GM12878 (cell line): ENCODE measurements at regions not wholly inside any gene's neighbourhood (a gene's known extent, or its start where the extent isn't known, plus 50 kb on each side); places are given as distances from the start of the nearest gene placed in this dataset.

ENCODE experiments used
- ATAC-seq: fragments of 200-7000 bp; cut with Tn5 transposase; 3 replicates; pipeline ENCODE4 v1.9.1; 2020; ENCODE audit warnings: mild to moderate bottlenecking, moderate library complexity
- BruUV-seq: library from RNA; stranded (reverse); fragments of 400-500 nt; replicated peaks from 2 replicates; lab custom pipeline; 2021; lab: Mats Ljungman, UMichigan
- CTCF ChIA-PET: fragments of 300-600 bp; sonication (Branson Sonifier 250); formaldehyde crosslinking; extraction: SDS; loops from one replicate; lab custom pipeline; 2021; ENCODE audit warnings: inconsistent platforms; lab: Yijun Ruan, JAX
- POLR2A ChIA-PET: fragments of 350-600 bp; formaldehyde crosslinking; extraction: SDS; loops from one replicate; lab custom pipeline; 2021; ENCODE audit warnings: inconsistent platforms; lab: Charles Lee
- RAD21 ChIA-PET: fragments of 300-600 bp; sonication (Branson Sonifier 250); formaldehyde crosslinking; loops from one replicate; lab custom pipeline; 2023; ENCODE audit warnings: antibody characterized with exemption; ENCODE audit not compliant: unreplicated experiment; lab: Charles Lee
- SMC1A ChIA-PET: fragments of 300-600 bp; sonication (Branson Sonifier 250); formaldehyde crosslinking; loops from one replicate; lab custom pipeline; 2023; ENCODE audit not compliant: unreplicated experiment, uncharacterized antibody; lab: Charles Lee
- DNase-seq: peaks from one replicate; pipeline ENCODE4 v3.0.0-alpha.2; 2011; ENCODE audit warnings: low read depth, low spot score
- FAIRE-seq: peaks from 3 replicates; lab custom pipeline; 2011; peaks lifted over from hg19 to GRCh38; lab: Jason Lieb, UNC
- H2AFZ ChIP-seq: 2 replicates; pipeline ENCODE4 v1.6.0; 2011; ENCODE audit warnings: low read depth, low read length, control low read depth; ENCODE audit not compliant: control insufficient read depth
- H3K27ac ChIP-seq: 2 replicates; pipeline ENCODE4 v1.5.1; 2011; ENCODE audit warnings: control low read depth; ENCODE audit not compliant: control insufficient read depth, insufficient read depth
- H3K27me3 ChIP-seq, 2 experiments: replicated peaks in 1 of 2; 2 replicates each; pipeline versions ENCODE4 v1.6.0 to v1.6.1; 2011; ENCODE audit warnings: low read length in 1 of 2; ENCODE audit not compliant: control insufficient read depth in 2 of 2, insufficient read depth in 2 of 2
- H3K36me3 ChIP-seq, 2 experiments: 2 replicates each; pipeline ENCODE4 v1.5.1; 2011; ENCODE audit warnings: low read length in 1 of 2; ENCODE audit not compliant: control insufficient read depth in 2 of 2, insufficient read depth in 2 of 2
- H3K4me1 ChIP-seq: 2 replicates; pipeline ENCODE4 v1.6.1; 2011; ENCODE audit warnings: mild to moderate bottlenecking, low read length, moderate library complexity, mixed read lengths; ENCODE audit not compliant: control insufficient read depth, insufficient read depth
- H3K4me2 ChIP-seq: 2 replicates; pipeline ENCODE4 v1.6.0; 2011; ENCODE audit warnings: control low read depth; ENCODE audit not compliant: control insufficient read depth, insufficient read depth
- H3K4me3 ChIP-seq: fragments of 200-600 bp; sonication (generic); 2 replicates; pipeline ENCODE4 v1.5.1; 2016
- H3K79me2 ChIP-seq: 2 replicates; pipeline ENCODE4 v1.6.0; 2011; ENCODE audit warnings: low read length; ENCODE audit not compliant: control insufficient read depth, insufficient read depth
- H3K9ac ChIP-seq: 2 replicates; pipeline ENCODE4 v1.8.0; 2011; ENCODE audit warnings: low read length, control low read depth, mixed read lengths; ENCODE audit not compliant: control insufficient read depth, insufficient read depth
- H3K9me3 ChIP-seq: replicated peaks from 3 replicates; pipeline ENCODE4 v1.5.1; 2011; ENCODE audit warnings: mild to moderate bottlenecking, low read length; ENCODE audit not compliant: control insufficient read depth, insufficient read depth
- H4K20me1 ChIP-seq: 2 replicates; pipeline ENCODE4 v1.6.0; 2011; ENCODE audit not compliant: control insufficient read depth, insufficient read depth
- ATF7 ChIP-seq: fragments of 450-650 bp; IDR thresholded peaks from 2 replicates; pipeline ENCODE4 v1.6.1; 2016; ENCODE audit warnings: low read depth, mild to moderate bottlenecking
- CREM ChIP-seq: IDR thresholded peaks from 2 replicates; pipeline ENCODE4 v1.6.1; 2014; ENCODE audit warnings: antibody characterized with exemption, low read depth
- EED ChIP-seq: sonication (generic); IDR thresholded peaks from 2 replicates; pipeline ENCODE4 v1.6.1; 2016; ENCODE audit warnings: antibody characterized with exemption, low read depth
- EGR1 ChIP-seq, 2 experiments: IDR thresholded peaks; 1 replicate in 1 of 2; 2 replicates in 1 of 2; pipeline ENCODE4 v1.6.1; 2011 to 2012; ENCODE audit warnings: low read depth in 2 of 2, low read length in 2 of 2, borderline replicate concordance in 1 of 2, mild to moderate bottlenecking in 1 of 2, moderate library complexity in 1 of 2
- GABPA ChIP-seq: IDR thresholded peaks from 2 replicates; pipeline ENCODE4 v1.6.1; 2014; ENCODE audit warnings: antibody characterized with exemption, low read depth, mild to moderate bottlenecking, inconsistent platforms
- HCFC1 ChIP-seq: fragments of 150-350 bp; IDR thresholded peaks from 2 replicates; pipeline ENCODE4 v1.6.1; 2014; ENCODE audit warnings: low read length
- NRF1 ChIP-seq: conservative IDR thresholded peaks from 2 replicates; pipeline ENCODE4 v1.6.1; 2011; ENCODE audit warnings: mild to moderate bottlenecking, low read depth, low read length, improper control_type of control experiment
- POU2F2 ChIP-seq: IDR thresholded peaks from 3 replicates; pipeline ENCODE4 v1.6.1; 2011; ENCODE audit warnings: low read depth, mild to moderate bottlenecking, low read length, borderline replicate concordance
- SREBF2 ChIP-seq: IDR thresholded peaks from 2 replicates; pipeline ENCODE4 v1.6.1; 2012; ENCODE audit warnings: mild to moderate bottlenecking, low read length
- SRF ChIP-seq, 2 experiments: IDR thresholded peaks; 2 replicates each; pipeline ENCODE4 v1.6.1; 2011; ENCODE audit warnings: low read depth in 2 of 2, low read length in 2 of 2, mild to moderate bottlenecking in 1 of 2, moderate library complexity in 1 of 2
- STAT3 ChIP-seq: IDR thresholded peaks from 2 replicates; pipeline ENCODE4 v1.6.1; 2011; ENCODE audit warnings: low read depth, low read length, improper control_type of control experiment
- ZNF622 ChIP-seq: fragments of 450-650 bp; IDR thresholded peaks from 2 replicates; pipeline ENCODE4 v1.6.1; 2017; ENCODE audit warnings: mild to moderate bottlenecking, inconsistent platforms
- WGBS: methylation state at CpG from one replicate; pipeline ENCODE4 v1.1.6; 2016; ENCODE audit warnings: low lambda C conversion rate; ENCODE audit not compliant: insufficient replicate concordance, insufficient coverage; ENCODE audit errors: missing lambda C conversion rate; 5-methylcytosine and 5-hydroxymethylcytosine counted together
- in situ Hi-C: fragments of 300-500 bp; cut with MboI; formaldehyde crosslinking; loops from 9 replicates; pipeline ENCODE4 v1.14.3; 2018; ENCODE audit warnings: mixed read lengths
- intact Hi-C: fragments of 100-400 bp; cut with micrococcal nuclease; formaldehyde crosslinking; loops from one replicate; pipeline ENCODE4 v1.14.2; 2022; ENCODE audit not compliant: unreplicated experiment
- TF ChIP-seq, protein P1 (sequence below): fragments of 450-650 bp; IDR thresholded peaks from 2 replicates; pipeline ENCODE4 v1.6.1; 2018; ENCODE audit warnings: mild to moderate bottlenecking, low read depth, moderate library complexity; ENCODE audit not compliant: partially characterized antibody
- TF ChIP-seq, protein P2 (sequence below): IDR thresholded peaks from 2 replicates; pipeline ENCODE4 v1.6.1; 2011; ENCODE audit warnings: borderline replicate concordance, low read depth, mild to moderate bottlenecking, moderate library complexity, low read length; ENCODE audit not compliant: insufficient read depth, poor library complexity, severe bottlenecking
- TF ChIP-seq, protein P3 (sequence below): fragments of 450-650 bp; IDR thresholded peaks from 2 replicates; pipeline ENCODE4 v1.6.1; 2016; ENCODE audit warnings: mild to moderate bottlenecking
- TF ChIP-seq, protein P4 (sequence below): fragments of 450-650 bp; IDR thresholded peaks from 2 replicates; pipeline ENCODE4 v1.6.1; 2018; ENCODE audit warnings: borderline replicate concordance, mild to moderate bottlenecking; ENCODE audit not compliant: partially characterized antibody

DNA sequence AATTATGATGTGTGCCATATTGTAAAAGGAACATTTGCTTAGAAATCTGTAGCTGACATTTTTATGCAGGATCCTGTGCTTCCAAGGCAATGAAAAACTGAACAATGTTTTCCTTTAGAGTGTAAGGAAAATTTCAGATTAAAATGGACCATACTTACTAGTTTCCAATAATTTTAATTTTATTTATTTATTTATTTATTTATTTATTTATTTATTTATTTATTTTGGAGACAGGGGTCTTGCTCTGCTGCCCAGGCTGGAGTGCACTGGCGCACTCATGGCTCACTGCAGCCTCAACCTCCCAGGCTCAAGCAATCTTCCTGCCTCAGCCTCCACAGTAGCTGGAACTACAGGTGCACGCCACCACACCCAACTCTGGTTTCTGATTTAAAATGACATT, 369.8 kb upstream of the HAND2 start (continued):
- TF ChIP-seq, protein P1, sequence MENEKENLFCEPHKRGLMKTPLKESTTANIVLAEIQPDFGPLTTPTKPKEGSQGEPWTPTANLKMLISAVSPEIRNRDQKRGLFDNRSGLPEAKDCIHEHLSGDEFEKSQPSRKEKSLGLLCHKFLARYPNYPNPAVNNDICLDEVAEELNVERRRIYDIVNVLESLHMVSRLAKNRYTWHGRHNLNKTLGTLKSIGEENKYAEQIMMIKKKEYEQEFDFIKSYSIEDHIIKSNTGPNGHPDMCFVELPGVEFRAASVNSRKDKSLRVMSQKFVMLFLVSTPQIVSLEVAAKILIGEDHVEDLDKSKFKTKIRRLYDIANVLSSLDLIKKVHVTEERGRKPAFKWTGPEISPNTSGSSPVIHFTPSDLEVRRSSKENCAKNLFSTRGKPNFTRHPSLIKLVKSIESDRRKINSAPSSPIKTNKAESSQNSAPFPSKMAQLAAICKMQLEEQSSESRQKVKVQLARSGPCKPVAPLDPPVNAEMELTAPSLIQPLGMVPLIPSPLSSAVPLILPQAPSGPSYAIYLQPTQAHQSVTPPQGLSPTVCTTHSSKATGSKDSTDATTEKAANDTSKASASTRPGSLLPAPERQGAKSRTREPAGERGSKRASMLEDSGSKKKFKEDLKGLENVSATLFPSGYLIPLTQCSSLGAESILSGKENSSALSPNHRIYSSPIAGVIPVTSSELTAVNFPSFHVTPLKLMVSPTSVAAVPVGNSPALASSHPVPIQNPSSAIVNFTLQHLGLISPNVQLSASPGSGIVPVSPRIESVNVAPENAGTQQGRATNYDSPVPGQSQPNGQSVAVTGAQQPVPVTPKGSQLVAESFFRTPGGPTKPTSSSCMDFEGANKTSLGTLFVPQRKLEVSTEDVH, result no peak
- TF ChIP-seq SREBF2 (no peak), NRF1 (no peak), HCFC1 (no peak), SRF (IDR thresholded peaks at IDR 0.05; ENCODE audit: low read depth in 2 of 2, low read length in 2 of 2) (no peak), CREM (no peak)
- TF ChIP-seq, protein P2, sequence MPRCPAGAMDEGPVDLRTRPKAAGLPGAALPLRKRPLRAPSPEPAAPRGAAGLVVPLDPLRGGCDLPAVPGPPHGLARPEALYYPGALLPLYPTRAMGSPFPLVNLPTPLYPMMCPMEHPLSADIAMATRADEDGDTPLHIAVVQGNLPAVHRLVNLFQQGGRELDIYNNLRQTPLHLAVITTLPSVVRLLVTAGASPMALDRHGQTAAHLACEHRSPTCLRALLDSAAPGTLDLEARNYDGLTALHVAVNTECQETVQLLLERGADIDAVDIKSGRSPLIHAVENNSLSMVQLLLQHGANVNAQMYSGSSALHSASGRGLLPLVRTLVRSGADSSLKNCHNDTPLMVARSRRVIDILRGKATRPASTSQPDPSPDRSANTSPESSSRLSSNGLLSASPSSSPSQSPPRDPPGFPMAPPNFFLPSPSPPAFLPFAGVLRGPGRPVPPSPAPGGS, result no peak

DNA sequence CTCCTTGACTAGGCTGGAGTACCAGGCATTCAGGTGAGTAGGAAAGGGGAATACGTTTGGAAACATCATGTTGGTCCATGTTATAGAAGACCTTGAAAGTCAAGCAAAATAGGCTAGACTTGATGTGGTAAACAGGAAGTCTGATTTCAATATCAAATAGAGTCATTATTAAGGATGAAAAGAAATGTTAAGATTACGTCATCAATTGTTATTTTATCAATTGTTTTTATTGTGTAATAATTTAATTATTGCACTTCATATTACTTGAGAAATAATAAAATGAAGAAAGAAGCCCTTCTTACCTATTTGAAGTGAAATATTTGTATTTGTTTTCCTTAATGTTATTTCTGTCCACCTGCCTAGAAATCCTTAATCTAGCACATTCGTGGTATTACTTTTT, 361.0 kb upstream of the HAND2 start:
- no peak overlapping the region for H3K4me3 ChIP-seq
- FAIRE-seq, result no peak
- intact Hi-C loops (no loop called here), in situ Hi-C loops (no loop called here)
- no peaks in the 10 kb centered on the region for H3K79me2 ChIP-seq
- TF ChIP-seq STAT3 (no peak), ATF7 (peak; percentile 74), EED (no peak), EGR1 (IDR thresholded peaks at IDR 0.05; ENCODE audit: borderline replicate concordance in 1 of 2, low read depth in 2 of 2, low read length in 2 of 2) (no peak), GABPA (no peak), ZNF622 (no peak), POU2F2 (no peak)
- TF ChIP-seq, protein P3, sequence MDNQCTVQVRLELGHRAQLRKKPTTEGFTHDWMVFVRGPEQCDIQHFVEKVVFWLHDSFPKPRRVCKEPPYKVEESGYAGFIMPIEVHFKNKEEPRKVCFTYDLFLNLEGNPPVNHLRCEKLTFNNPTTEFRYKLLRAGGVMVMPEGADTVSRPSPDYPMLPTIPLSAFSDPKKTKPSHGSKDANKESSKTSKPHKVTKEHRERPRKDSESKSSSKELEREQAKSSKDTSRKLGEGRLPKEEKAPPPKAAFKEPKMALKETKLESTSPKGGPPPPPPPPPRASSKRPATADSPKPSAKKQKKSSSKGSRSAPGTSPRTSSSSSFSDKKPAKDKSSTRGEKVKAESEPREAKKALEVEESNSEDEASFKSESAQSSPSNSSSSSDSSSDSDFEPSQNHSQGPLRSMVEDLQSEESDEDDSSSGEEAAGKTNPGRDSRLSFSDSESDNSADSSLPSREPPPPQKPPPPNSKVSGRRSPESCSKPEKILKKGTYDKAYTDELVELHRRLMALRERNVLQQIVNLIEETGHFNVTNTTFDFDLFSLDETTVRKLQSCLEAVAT, result no peak
- TF ChIP-seq, protein P4, sequence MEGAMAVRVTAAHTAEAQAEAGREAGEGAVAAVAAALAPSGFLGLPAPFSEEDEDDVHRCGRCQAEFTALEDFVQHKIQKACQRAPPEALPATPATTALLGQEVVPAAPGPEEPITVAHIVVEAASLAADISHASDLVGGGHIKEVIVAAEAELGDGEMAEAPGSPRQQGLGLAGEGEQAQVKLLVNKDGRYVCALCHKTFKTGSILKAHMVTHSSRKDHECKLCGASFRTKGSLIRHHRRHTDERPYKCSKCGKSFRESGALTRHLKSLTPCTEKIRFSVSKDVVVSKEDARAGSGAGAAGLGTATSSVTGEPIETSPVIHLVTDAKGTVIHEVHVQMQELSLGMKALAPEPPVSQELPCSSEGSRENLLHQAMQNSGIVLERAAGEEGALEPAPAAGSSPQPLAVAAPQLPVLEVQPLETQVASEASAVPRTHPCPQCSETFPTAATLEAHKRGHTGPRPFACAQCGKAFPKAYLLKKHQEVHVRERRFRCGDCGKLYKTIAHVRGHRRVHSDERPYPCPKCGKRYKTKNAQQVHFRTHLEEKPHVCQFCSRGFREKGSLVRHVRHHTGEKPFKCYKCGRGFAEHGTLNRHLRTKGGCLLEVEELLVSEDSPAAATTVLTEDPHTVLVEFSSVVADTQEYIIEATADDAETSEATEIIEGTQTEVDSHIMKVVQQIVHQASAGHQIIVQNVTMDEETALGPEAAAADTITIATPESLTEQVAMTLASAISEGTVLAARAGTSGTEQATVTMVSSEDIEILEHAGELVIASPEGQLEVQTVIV, result no peak
- TF ChIP-seq, all 136 proteins: peak for 1
- POLR2A ChIA-PET, result no interaction called here
- H3K4me2 ChIP-seq, result no peak overlapping the region
- no peak overlapping the region for H3K9ac ChIP-seq
- no peaks in the 10 kb centered on the region for H4K20me1 ChIP-seq
- H3K27me3 ChIP-seq, result no peaks in the 10 kb centered on the region
- no peaks in the 10 kb centered on the region for H3K9me3 ChIP-seq
- CTCF ChIA-PET, result no interaction called here
- ATAC-seq (no peak), DNase-seq (no peak)
- SMC1A ChIA-PET, result no interaction called here
- no peaks in the 10 kb centered on the region for H3K4me1 ChIP-seq
- no peaks in the 10 kb centered on the region for H3K36me3 ChIP-seq
- H2AFZ ChIP-seq, result no peak overlapping the region
- 0% methylated on average over 3 of the region's 3 CpGs for WGBS
- no TSS peak for BruUV-seq
- RAD21 ChIA-PET, result no interaction called here
- H3K27ac ChIP-seq, result no peak overlapping the region
